Endothelial cell of umbilical vein (primary cell): ENCODE measurements at regions not wholly inside any gene's neighbourhood (a gene's known extent, or its start where the extent isn't known, plus 50 kb on each side); places are given as distances from the start of the nearest gene placed in this dataset.

Experiments
- CTCF ChIP-seq, 2 donors: IDR thresholded peaks; 1 replicate in 1 of 2; 2 replicates in 1 of 2; pipeline ENCODE4 v1.5.1; 2011; ENCODE audit warnings: low read length in 2 of 2, mild to moderate bottlenecking in 2 of 2, moderate library complexity in 2 of 2, control low read depth in 1 of 2, inconsistent platforms in 1 of 2, low read depth in 1 of 2; ENCODE audit not compliant: insufficient read depth in 1 of 2; ENCODE audit errors: extremely low read depth in 1 of 2
- EZH2 ChIP-seq: IDR thresholded peaks from 2 replicates; pipeline ENCODE4 v1.6.1; 2012; ENCODE audit warnings: borderline replicate concordance, low read depth, mild to moderate bottlenecking, moderate library complexity, low read length, inconsistent platforms; ENCODE audit not compliant: severe bottlenecking
- FOS ChIP-seq: IDR thresholded peaks from 2 replicates; pipeline ENCODE4 v1.6.1; 2011; ENCODE audit warnings: mild to moderate bottlenecking, low read length, moderate library complexity, borderline replicate concordance; ENCODE audit not compliant: insufficient read depth
- GATA2 ChIP-seq: IDR thresholded peaks from 2 replicates; pipeline ENCODE4 v1.7.0; 2011; ENCODE audit warnings: low read depth, mild to moderate bottlenecking, moderate library complexity, mixed read lengths, low read length; ENCODE audit not compliant: insufficient read length, insufficient read depth
- JUN ChIP-seq: IDR thresholded peaks from 2 replicates; pipeline ENCODE4 v1.6.1; 2011; ENCODE audit warnings: borderline replicate concordance, low read depth; ENCODE audit not compliant: insufficient read length, insufficient read depth
- MAX ChIP-seq: IDR thresholded peaks from 2 replicates; pipeline ENCODE4 v1.6.1; 2011; ENCODE audit not compliant: insufficient read depth, insufficient read length
- MYC ChIP-seq: IDR thresholded peaks from one replicate; pipeline ENCODE4 v1.6.1; 2011; ENCODE audit warnings: mild to moderate bottlenecking, low read depth, low read length
- POLR2A ChIP-seq: IDR thresholded peaks from 2 replicates; pipeline ENCODE4 v1.6.1; 2012; ENCODE audit warnings: low read depth, mild to moderate bottlenecking, control low read depth, low read length
- POLR2AphosphoS5 ChIP-seq: IDR thresholded peaks from 2 replicates; pipeline ENCODE4 v1.6.1; 2012; ENCODE audit warnings: low read depth, mild to moderate bottlenecking, control low read depth, low read length, moderate library complexity; ENCODE audit not compliant: insufficient read depth

GRCh38 chr5:133758641-133759040 lies 146.3 kb upstream of the FSTL4 start:
- TF ChIP-seq POLR2A: no peak
- TF ChIP-seq POLR2AphosphoS5: no peak
- no peak for TF ChIP-seq EZH2
- no peak for TF ChIP-seq FOS
- no peak for TF ChIP-seq CTCF (IDR thresholded peaks at IDR 0.05; ENCODE audit: extremely low read depth in 1 of 2, insufficient read depth in 1 of 2, low read depth in 1 of 2, low read length in 2 of 2)
- no peak for TF ChIP-seq MAX
- no peak for TF ChIP-seq JUN
- no peak for TF ChIP-seq MYC
- no peak for TF ChIP-seq GATA2
